C4-2B (cell line): ENCODE measurements at regions not wholly inside any gene's neighbourhood (a gene's known extent, or its start where the extent isn't known, plus 50 kb on each side); places are given as distances from the start of the nearest gene placed in this dataset.

Experiments used
- CTCF ChIP-seq: fragments of 450-650 bp; conservative IDR thresholded peaks from 2 replicates; pipeline ENCODE4 v1.5.1; 2017; ENCODE audit warnings: mild to moderate bottlenecking
- ZFX ChIP-seq: fragments of 450-650 bp; IDR thresholded peaks from 2 replicates; pipeline ENCODE4 v1.6.1; 2017

GRCh38 chr1:233843525-233844204 is 60.8 kb upstream of the SLC35F3 start:
- TF ChIP-seq CTCF (no peak), ZFX (no peak)
